ENCODE measurements at regions not wholly inside any gene's neighbourhood (a gene's known extent, or its start where the extent isn't known, plus 50 kb on each side); places are given as distances from the start of the nearest gene placed in this dataset.

DNA sequence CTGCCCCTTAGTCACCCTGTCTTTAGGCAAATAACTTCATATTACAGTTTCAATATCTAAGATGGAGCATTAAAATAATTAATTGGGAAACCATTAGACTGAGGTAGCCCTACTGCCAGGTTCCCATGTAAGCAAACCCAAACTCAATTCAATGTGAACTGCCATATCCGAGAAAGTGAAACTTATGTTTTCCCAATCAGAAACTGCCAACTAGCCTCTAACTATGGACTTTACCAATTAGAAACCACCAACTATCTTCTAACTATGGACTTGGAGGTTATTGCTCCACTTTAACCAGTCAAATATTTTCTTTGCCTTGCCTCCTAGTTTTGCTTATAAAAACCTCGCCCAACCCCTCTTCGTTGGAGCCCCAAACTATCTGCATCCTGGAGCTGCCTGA is 218.5 kb downstream of the ENC1 start:
- no peak overlapping the region for H3K4me3 ChIP-seq (replicated peaks; ENCODE audit: low read depth, low read length)
- DNase-seq (ENCODE audit: low read depth): no peak
- TF ChIP-seq, protein P1, sequence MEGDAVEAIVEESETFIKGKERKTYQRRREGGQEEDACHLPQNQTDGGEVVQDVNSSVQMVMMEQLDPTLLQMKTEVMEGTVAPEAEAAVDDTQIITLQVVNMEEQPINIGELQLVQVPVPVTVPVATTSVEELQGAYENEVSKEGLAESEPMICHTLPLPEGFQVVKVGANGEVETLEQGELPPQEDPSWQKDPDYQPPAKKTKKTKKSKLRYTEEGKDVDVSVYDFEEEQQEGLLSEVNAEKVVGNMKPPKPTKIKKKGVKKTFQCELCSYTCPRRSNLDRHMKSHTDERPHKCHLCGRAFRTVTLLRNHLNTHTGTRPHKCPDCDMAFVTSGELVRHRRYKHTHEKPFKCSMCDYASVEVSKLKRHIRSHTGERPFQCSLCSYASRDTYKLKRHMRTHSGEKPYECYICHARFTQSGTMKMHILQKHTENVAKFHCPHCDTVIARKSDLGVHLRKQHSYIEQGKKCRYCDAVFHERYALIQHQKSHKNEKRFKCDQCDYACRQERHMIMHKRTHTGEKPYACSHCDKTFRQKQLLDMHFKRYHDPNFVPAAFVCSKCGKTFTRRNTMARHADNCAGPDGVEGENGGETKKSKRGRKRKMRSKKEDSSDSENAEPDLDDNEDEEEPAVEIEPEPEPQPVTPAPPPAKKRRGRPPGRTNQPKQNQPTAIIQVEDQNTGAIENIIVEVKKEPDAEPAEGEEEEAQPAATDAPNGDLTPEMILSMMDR (IDR thresholded peaks at IDR 0.05; ENCODE audit: low read length, missing control alignments): no peak

DNA sequence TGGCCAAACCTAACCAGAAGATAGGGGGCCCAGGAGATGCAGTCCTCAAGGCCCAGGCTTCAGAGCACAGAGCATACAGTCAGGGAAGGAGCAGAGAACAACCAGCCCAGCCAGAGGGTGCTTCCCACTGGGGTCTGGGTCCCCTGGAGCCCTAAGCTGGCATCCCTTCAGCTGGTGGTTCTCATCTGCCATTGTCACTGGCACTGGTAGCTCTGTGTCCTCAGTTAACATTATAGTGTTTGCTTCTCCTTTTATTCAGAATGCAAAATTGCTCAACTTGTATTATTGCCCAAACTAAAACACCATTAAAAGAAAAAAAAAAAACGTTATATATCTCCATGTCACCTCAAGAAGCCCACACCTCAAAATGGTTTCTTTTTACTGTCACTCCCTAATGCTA is 219.2 kb downstream of the ENC1 start:
- no peak for DNase-seq (ENCODE audit: low read depth)
- no peak overlapping the region for H3K4me3 ChIP-seq (replicated peaks; ENCODE audit: low read depth, low read length)
- TF ChIP-seq, protein P1 (IDR thresholded peaks at IDR 0.05; ENCODE audit: low read length, missing control alignments): no peak

DNA sequence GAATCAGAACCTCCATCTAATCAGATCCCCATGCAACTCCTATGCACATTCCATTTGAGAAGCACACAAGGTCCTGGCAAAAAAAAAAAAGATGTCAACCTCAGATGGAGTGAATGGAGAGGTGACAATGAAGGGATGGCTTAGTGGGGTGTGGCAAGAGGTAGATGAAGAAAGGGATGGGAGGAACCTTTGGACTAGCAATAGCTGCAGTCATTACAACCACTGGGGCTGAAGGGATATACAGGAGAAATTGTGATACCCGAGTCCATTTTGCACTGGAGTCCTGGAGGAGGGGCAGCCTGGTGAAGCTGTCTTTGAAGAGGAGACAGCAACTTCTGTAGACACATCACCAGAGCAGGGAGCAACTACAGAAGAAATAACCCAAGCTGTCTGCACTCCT is 219.6 kb downstream of the ENC1 start:
- TF ChIP-seq, protein P1 (IDR thresholded peaks at IDR 0.05; ENCODE audit: low read length, missing control alignments): no peak
- no peak for DNase-seq (ENCODE audit: low read depth)
- H3K4me3 ChIP-seq (replicated peaks; ENCODE audit: low read depth, low read length): no peak overlapping the region

DNA sequence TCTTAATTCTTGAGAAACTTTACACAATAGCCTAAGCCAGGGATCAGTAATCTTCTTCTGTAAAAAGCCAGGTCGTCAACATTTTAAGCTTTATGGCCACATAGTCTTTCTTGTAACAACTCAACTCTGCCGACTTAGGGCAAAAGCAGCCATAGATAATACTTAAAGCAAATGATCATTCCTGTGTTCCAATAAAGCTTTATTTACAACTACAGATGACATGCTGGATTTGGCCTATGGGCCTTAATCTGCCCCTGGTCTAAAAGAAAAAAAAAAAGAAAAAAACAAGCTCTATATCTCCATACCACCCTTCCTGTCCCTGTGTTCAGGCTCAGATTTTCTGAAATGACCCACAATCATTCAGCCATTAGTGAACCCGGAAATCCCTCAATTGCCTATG is 220.3 kb downstream of the ENC1 start:
- no peak for DNase-seq (ENCODE audit: low read depth)
- H3K4me3 ChIP-seq (replicated peaks; ENCODE audit: low read depth, low read length): no peak overlapping the region
- TF ChIP-seq, protein P1 (IDR thresholded peaks at IDR 0.05; ENCODE audit: low read length, missing control alignments): no peak

DNA sequence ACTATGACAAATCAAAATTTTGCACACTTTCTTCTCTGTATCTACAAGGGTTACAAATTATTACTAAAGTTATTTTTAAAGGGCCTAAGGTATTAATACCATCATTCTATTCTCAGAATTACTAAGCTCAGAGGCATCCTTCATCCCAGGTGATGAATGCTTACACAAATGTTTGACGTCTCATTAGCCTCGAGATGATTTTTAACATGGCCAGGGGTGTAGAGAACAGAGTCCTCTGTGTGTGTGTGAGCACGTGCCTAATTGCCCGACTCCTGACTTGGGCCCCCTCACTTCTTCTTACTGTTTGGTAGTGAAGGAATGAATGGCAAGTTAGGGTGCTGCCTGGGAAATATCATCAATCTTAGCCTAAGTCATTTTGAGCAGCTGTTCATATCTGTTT is 221.1 kb downstream of the ENC1 start:
- no peak overlapping the region for H3K4me3 ChIP-seq (replicated peaks; ENCODE audit: low read depth, low read length)
- TF ChIP-seq, protein P1 (IDR thresholded peaks at IDR 0.05; ENCODE audit: low read length, missing control alignments): no peak
- DNase-seq (ENCODE audit: low read depth): no peak

DNA sequence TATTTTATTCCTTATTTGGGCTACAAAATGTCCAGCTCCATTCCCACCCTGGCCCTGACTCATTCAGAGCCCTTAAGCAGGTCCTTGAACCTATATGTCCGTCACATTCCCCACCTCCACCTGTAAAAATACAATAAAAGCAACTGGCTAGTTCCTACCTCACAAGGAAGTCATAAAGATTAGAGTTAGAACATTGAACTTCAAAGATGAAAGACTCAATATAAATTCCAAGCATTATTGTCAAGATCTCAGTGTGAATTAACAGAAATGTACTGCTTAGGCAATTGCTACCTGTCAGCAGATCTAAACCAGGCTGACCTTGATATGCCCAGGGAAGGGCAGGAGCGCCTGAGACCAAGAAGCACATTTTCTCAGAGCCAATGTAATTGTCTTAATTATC is 221.8 kb downstream of the ENC1 start:
- no peak for DNase-seq (ENCODE audit: low read depth)
- TF ChIP-seq, protein P1 (IDR thresholded peaks at IDR 0.05; ENCODE audit: low read length, missing control alignments): no peak
- H3K4me3 ChIP-seq (replicated peaks; ENCODE audit: low read depth, low read length): no peak overlapping the region

DNA sequence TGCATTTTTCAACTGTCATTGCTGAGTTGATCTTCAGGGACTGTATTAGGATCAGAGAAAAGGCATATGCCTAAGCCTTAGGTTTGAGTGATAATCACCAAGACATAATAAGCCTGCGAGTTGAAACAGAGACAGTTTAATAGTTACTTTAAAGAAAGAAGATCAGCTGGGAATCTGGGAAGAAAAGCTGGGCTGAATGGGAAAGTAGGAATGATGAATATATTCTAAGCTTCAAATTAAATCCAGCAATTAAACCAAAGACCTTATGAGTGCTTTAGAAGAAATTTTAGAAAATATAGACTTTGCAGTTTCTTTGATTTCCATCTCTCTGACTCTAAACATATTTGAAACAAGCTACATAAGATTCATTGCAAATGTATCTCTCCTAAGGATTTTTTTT is 222.3 kb downstream of the ENC1 start:
- no peak for DNase-seq (ENCODE audit: low read depth)
- TF ChIP-seq, protein P1 (IDR thresholded peaks at IDR 0.05; ENCODE audit: low read length, missing control alignments): no peak

More for the DNA sequence above, 222.3 kb downstream of the ENC1 start:
- H3K4me3 ChIP-seq (replicated peaks; ENCODE audit: low read depth, low read length): no peak overlapping the region
